Prostate gland (tissue), 2 donors: ENCODE measurements at regions not wholly inside any gene's neighbourhood (a gene's known extent, or its start where the extent isn't known, plus 50 kb on each side); places are given as distances from the start of the nearest gene placed in this dataset.

Experiments
- POLR2AphosphoS5 ChIP-seq: sonication (generic); formaldehyde crosslinking; IDR thresholded peaks from one replicate; pipeline ENCODE4 v1.6.1; 2017; ENCODE audit warnings: antibody characterized with exemption
- TF ChIP-seq, protein P1 (sequence below), 4 experiments: fragments of 200-600 bp in 2 of 4; fragments of 450-650 bp in 2 of 4; sonication (generic) in 2 of 4; IDR thresholded peaks; 1 replicate in 3 of 4; 2 replicates in 1 of 4; pipeline ENCODE4 v1.5.1; 2016 to 2019; ENCODE audit warnings: antibody characterized with exemption in 4 of 4, mild to moderate bottlenecking in 2 of 4, moderate library complexity in 2 of 4

DNA sequence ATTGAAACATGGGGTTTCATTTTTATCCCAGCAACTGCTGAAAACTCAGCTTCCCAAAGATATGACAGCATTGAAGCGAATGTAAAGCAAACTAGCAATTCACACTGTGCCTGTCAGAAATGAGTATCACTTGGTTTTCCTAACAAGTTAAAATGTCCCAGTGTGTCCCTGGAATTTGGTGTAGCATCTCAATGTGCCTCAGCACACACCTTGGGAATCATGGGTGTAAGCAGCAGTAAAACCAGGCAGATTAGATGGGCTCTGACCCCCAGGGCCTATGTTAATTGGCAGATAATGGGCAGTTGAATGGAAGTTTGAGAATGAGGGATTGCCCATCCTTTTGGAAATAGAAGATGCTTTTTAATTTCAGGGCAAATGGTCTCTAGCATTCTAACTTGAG, 784.9 kb upstream of the LRRC4C start:
- TF ChIP-seq, protein P1, sequence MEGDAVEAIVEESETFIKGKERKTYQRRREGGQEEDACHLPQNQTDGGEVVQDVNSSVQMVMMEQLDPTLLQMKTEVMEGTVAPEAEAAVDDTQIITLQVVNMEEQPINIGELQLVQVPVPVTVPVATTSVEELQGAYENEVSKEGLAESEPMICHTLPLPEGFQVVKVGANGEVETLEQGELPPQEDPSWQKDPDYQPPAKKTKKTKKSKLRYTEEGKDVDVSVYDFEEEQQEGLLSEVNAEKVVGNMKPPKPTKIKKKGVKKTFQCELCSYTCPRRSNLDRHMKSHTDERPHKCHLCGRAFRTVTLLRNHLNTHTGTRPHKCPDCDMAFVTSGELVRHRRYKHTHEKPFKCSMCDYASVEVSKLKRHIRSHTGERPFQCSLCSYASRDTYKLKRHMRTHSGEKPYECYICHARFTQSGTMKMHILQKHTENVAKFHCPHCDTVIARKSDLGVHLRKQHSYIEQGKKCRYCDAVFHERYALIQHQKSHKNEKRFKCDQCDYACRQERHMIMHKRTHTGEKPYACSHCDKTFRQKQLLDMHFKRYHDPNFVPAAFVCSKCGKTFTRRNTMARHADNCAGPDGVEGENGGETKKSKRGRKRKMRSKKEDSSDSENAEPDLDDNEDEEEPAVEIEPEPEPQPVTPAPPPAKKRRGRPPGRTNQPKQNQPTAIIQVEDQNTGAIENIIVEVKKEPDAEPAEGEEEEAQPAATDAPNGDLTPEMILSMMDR (IDR thresholded peaks at IDR 0.05) = no peak
- TF ChIP-seq POLR2AphosphoS5 = no peak
